HCT116 (cell line): ENCODE measurements at regions not wholly inside any gene's neighbourhood (a gene's known extent, or its start where the extent isn't known, plus 50 kb on each side); places are given as distances from the start of the nearest gene placed in this dataset.

Experiments
- ATAC-seq: fragments of 200-7000 bp; cut with Tn5 transposase; 2 replicates; pipeline ENCODE4 v1.9.1; 2020; ENCODE audit warnings: mild to moderate bottlenecking, moderate library complexity
- BruUV-seq: library from RNA; stranded (reverse); fragments of 400-500 nt; replicated peaks from 2 replicates; lab custom pipeline; 2021; lab: Mats Ljungman, UMichigan
- CTCF ChIA-PET: fragments of 300-600 bp; sonication (Branson Sonifier 250); formaldehyde crosslinking; loops from one replicate; lab custom pipeline; 2021; ENCODE audit warnings: antibody characterized with exemption; lab: Charles Lee
- POLR2A ChIA-PET: fragments of 300-600, 350-600 bp; sonication (Branson Sonifier 250); formaldehyde crosslinking; loops from one replicate; lab custom pipeline; 2021; ENCODE audit warnings: antibody characterized with exemption; lab: Charles Lee
- RAD21 ChIA-PET, 2 experiments: fragments of 300-600 bp; sonication (Branson Sonifier 250); formaldehyde crosslinking; loops; one replicate each; lab custom pipeline; 2023; ENCODE audit warnings: low total read pairs in 2 of 2; ENCODE audit not compliant: uncharacterized antibody in 2 of 2, unreplicated experiment in 2 of 2, low non-redundant PET in 1 of 2; lab: Charles Lee
- DNase-seq: peaks from one replicate; pipeline ENCODE4 v3.0.0-alpha.2; 2010; ENCODE audit warnings: low read depth, low spot score
- H2AFZ ChIP-seq: fragments of 200-600 bp; shearing (Covaris generic), sonication (generic); 2 replicates; pipeline ENCODE4 v1.6.1; 2017; ENCODE audit warnings: low read depth, mixed run types, mixed read lengths, antibody characterized with exemption, low read length; ENCODE audit not compliant: poor library complexity, severe bottlenecking
- H3K27ac ChIP-seq: 2 replicates; pipeline ENCODE4 v1.5.1; 2012; ENCODE audit warnings: low read depth, low read length
- H3K27me3 ChIP-seq: fragments of 200-600 bp; sonication (generic); 2 replicates; pipeline ENCODE4 v1.6.1; 2016; ENCODE audit warnings: mixed run types, low read length, mixed read lengths; ENCODE audit not compliant: insufficient read depth
- H3K36me3 ChIP-seq, 2 experiments: fragments of 200-500 bp in 1 of 2; fragments of 200-600 bp in 1 of 2; sonication (Bioruptor generic) in 1 of 2; sonication (generic) in 1 of 2; 2 replicates each; pipeline versions ENCODE4 v1.5.1 to v1.6.1; 2014 to 2016; ENCODE audit warnings: low read length in 2 of 2, inconsistent platforms in 1 of 2, mixed read lengths in 1 of 2, mixed run types in 1 of 2; ENCODE audit not compliant: insufficient read depth in 2 of 2, control insufficient read depth in 1 of 2
- H3K4me1 ChIP-seq, 2 experiments: fragments of 200-600 bp in 1 of 2; sonication (generic) in 1 of 2; 2 replicates each; pipeline versions ENCODE4 v1.5.1 to v1.6.1; 2012 to 2017; ENCODE audit warnings: low read length in 2 of 2, inconsistent platforms in 1 of 2, mild to moderate bottlenecking in 1 of 2, mixed read lengths in 1 of 2, mixed run types in 1 of 2, moderate library complexity in 1 of 2; ENCODE audit not compliant: insufficient read depth in 2 of 2, control insufficient read depth in 1 of 2
- H3K4me2 ChIP-seq: fragments of 200-600 bp; sonication (generic); 2 replicates; pipeline ENCODE4 v1.6.1; 2017; ENCODE audit warnings: mixed run types, low read length, mixed read lengths
- H3K4me3 ChIP-seq, 2 experiments: fragments of 200-600 bp in 1 of 2; sonication (generic) in 1 of 2; replicated peaks in 1 of 2; 2 replicates each; pipeline ENCODE4 v1.5.1; 2011 to 2016; ENCODE audit warnings: low read length in 2 of 2, control low read depth in 1 of 2, low read depth in 1 of 2, mild to moderate bottlenecking in 1 of 2, mixed read lengths in 1 of 2, mixed run types in 1 of 2
- H3K79me2 ChIP-seq: fragments of 200-600 bp; sonication (generic); 2 replicates; pipeline ENCODE4 v1.6.1; 2017; ENCODE audit warnings: mild to moderate bottlenecking, mixed run types, low read length, moderate library complexity, mixed read lengths; ENCODE audit not compliant: insufficient read depth
- H3K9ac ChIP-seq: fragments of 200-600 bp; sonication (generic); 2 replicates; pipeline ENCODE4 v1.6.1; 2016; ENCODE audit warnings: low read length, mixed read lengths
- H3K9me2 ChIP-seq: fragments of 200-600 bp; sonication (generic), shearing (Covaris generic); 2 replicates; pipeline ENCODE4 v1.6.1; 2017; ENCODE audit warnings: mixed run types, mild to moderate bottlenecking, moderate library complexity; ENCODE audit not compliant: insufficient read depth
- H3K9me3 ChIP-seq, 2 experiments: fragments of 200-500 bp in 1 of 2; fragments of 200-600 bp in 1 of 2; sonication (Bioruptor generic) in 1 of 2; sonication (generic) in 1 of 2; 2 replicates each; pipeline ENCODE4 v1.6.1; 2014 to 2017; ENCODE audit warnings: low read length in 2 of 2, mixed read lengths in 2 of 2, inconsistent platforms in 1 of 2, low read depth in 1 of 2, mild to moderate bottlenecking in 1 of 2, mixed run types in 1 of 2, moderate library complexity in 1 of 2; ENCODE audit not compliant: control insufficient read depth in 1 of 2, insufficient read depth in 1 of 2
- H4K20me1 ChIP-seq: fragments of 200-600 bp; sonication (generic), shearing (Covaris generic); 2 replicates; pipeline ENCODE4 v1.6.1; 2017; ENCODE audit warnings: mixed run types, mild to moderate bottlenecking, moderate library complexity; ENCODE audit not compliant: insufficient read depth
- CBX3 ChIP-seq: IDR thresholded peaks from 2 replicates; pipeline ENCODE4 v1.6.1; 2012; ENCODE audit warnings: low read depth
- POLR2A ChIP-seq: IDR thresholded peaks from 2 replicates; pipeline ENCODE4 v1.7.0; 2011; ENCODE audit warnings: borderline replicate concordance; ENCODE audit not compliant: insufficient read depth, insufficient read length; ENCODE audit errors: extremely low read depth
- SIN3A ChIP-seq: IDR thresholded peaks from 2 replicates; pipeline ENCODE4 v1.6.1; 2012; ENCODE audit warnings: low read depth
- SP1 ChIP-seq: IDR thresholded peaks from 2 replicates; pipeline ENCODE4 v1.6.1; 2012; ENCODE audit warnings: low read depth
- ZNF274 ChIP-seq: fragments of 200-500 bp; sonication (Bioruptor generic); IDR thresholded peaks from 2 replicates; pipeline ENCODE4 v1.6.1; 2014; ENCODE audit warnings: mild to moderate bottlenecking, low read depth, low read length, inconsistent platforms
- intact Hi-C: fragments of 100-400 bp; cut with micrococcal nuclease; formaldehyde crosslinking; loops from 2 replicates; pipeline ENCODE4 v1.10.0; 2022
- TF ChIP-seq, protein P1 (sequence below), 3 experiments: fragments of 200-600 bp in 1 of 3; sonication (generic) in 1 of 3; IDR thresholded peaks in 2 of 3; conservative IDR thresholded peaks in 1 of 3; 2 replicates each; pipeline ENCODE4 v1.5.1; 2012 to 2017; ENCODE audit warnings: low read depth in 2 of 3, low read length in 2 of 3, antibody characterized with exemption in 1 of 3, borderline replicate concordance in 1 of 3, control low read depth in 1 of 3, mild to moderate bottlenecking in 1 of 3, mixed read lengths in 1 of 3, mixed run types in 1 of 3, moderate library complexity in 1 of 3; ENCODE audit not compliant: insufficient read depth in 1 of 3
- TF ChIP-seq, protein P2 (sequence below): IDR thresholded peaks from 2 replicates; pipeline ENCODE4 v1.6.1; 2012; ENCODE audit warnings: low read depth

DNA sequence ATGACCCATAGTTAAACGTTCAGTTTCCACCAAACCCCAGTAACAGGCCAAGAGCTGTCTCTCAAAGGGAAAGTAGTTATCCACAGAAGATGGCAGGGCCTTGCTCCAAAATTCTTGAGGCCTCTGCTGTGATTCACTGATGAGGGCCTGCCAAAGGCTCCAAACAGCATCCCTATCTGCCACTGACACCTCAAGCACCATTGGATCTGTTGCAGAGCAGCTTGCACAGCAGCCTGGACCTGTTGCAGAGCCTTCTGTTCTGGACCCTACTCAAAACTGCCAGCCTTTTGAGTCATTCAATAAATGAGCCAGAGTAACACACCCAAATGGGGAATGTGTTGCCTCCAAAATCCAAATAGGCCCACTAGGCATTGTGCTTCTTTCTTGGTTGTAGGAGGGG lies 741.5 kb upstream of the RGMB start:
- Histone ChIP-seq H3K79me2 (no peaks in the 10 kb centered on the region), H3K9ac (no peak overlapping the region), H3K27ac (no peak overlapping the region), H3K27me3 (no peaks in the 10 kb centered on the region), H3K9me3 (no peaks in the 10 kb centered on the region), H3K4me3 (no peak overlapping the region), H4K20me1 (no peaks in the 10 kb centered on the region), H3K9me2 (no peaks in the 10 kb centered on the region), H3K4me2 (no peak overlapping the region), H2AFZ (no peak overlapping the region), H3K4me1 (no peaks in the 10 kb centered on the region)
- POLR2A ChIA-PET, result no interaction called here
- RAD21 ChIA-PET, result no interaction called here
- intact Hi-C loops, result no loop called here
- TF ChIP-seq, protein P1, sequence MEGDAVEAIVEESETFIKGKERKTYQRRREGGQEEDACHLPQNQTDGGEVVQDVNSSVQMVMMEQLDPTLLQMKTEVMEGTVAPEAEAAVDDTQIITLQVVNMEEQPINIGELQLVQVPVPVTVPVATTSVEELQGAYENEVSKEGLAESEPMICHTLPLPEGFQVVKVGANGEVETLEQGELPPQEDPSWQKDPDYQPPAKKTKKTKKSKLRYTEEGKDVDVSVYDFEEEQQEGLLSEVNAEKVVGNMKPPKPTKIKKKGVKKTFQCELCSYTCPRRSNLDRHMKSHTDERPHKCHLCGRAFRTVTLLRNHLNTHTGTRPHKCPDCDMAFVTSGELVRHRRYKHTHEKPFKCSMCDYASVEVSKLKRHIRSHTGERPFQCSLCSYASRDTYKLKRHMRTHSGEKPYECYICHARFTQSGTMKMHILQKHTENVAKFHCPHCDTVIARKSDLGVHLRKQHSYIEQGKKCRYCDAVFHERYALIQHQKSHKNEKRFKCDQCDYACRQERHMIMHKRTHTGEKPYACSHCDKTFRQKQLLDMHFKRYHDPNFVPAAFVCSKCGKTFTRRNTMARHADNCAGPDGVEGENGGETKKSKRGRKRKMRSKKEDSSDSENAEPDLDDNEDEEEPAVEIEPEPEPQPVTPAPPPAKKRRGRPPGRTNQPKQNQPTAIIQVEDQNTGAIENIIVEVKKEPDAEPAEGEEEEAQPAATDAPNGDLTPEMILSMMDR (IDR thresholded peaks at IDR 0.05 in 2 of 3, conservative IDR thresholded peaks at IDR 0.05 in 1 of 3; ENCODE audit: borderline replicate concordance in 1 of 3, insufficient read depth in 1 of 3, low read depth in 2 of 3, low read length in 2 of 3), result no peak
- TF ChIP-seq SP1, result no peak
- TF ChIP-seq SIN3A, result no peak
- TF ChIP-seq, protein P2, sequence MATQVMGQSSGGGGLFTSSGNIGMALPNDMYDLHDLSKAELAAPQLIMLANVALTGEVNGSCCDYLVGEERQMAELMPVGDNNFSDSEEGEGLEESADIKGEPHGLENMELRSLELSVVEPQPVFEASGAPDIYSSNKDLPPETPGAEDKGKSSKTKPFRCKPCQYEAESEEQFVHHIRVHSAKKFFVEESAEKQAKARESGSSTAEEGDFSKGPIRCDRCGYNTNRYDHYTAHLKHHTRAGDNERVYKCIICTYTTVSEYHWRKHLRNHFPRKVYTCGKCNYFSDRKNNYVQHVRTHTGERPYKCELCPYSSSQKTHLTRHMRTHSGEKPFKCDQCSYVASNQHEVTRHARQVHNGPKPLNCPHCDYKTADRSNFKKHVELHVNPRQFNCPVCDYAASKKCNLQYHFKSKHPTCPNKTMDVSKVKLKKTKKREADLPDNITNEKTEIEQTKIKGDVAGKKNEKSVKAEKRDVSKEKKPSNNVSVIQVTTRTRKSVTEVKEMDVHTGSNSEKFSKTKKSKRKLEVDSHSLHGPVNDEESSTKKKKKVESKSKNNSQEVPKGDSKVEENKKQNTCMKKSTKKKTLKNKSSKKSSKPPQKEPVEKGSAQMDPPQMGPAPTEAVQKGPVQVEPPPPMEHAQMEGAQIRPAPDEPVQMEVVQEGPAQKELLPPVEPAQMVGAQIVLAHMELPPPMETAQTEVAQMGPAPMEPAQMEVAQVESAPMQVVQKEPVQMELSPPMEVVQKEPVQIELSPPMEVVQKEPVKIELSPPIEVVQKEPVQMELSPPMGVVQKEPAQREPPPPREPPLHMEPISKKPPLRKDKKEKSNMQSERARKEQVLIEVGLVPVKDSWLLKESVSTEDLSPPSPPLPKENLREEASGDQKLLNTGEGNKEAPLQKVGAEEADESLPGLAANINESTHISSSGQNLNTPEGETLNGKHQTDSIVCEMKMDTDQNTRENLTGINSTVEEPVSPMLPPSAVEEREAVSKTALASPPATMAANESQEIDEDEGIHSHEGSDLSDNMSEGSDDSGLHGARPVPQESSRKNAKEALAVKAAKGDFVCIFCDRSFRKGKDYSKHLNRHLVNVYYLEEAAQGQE, result no peak
- no peak for TF ChIP-seq POLR2A
- no peak for TF ChIP-seq ZNF274
- no peak for TF ChIP-seq CBX3
- TF ChIP-seq, all 23 proteins: peak for 0
- no peaks in the 10 kb centered on the region for H3K36me3 ChIP-seq
- no TSS peak for BruUV-seq
- CTCF ChIA-PET, result no interaction called here
- ATAC-seq, result no peak
- DNase-seq, result no peak
